GM19043 (cell line): ENCODE measurements at regions not wholly inside any gene's neighbourhood (a gene's known extent, or its start where the extent isn't known, plus 50 kb on each side); places are given as distances from the start of the nearest gene placed in this dataset.

ENCODE experiments used
- ATAC-seq: cut with Tn5 transposase; IDR thresholded peaks from one replicate; pipeline ENCODE4 v1.9.1; 2021; ENCODE audit warnings: low read depth; ENCODE audit not compliant: unreplicated experiment

- no peak for ATAC-seq
Measured at GRCh38 chr11:15859411-15859810, 496.9 kb downstream of the SOX6 start.

- ATAC-seq = no peak
Measured at GRCh38 chr11:15861256-15861655, 495.1 kb downstream of the SOX6 start.

GRCh38 chr11:15863411-15863810 is 492.9 kb downstream of the SOX6 start:
- no peak for ATAC-seq

GRCh38 chr11:15864026-15864805 is 492.1 kb downstream of the SOX6 start:
- no peak for ATAC-seq

GRCh38 chr11:15865212-15865987 is 490.9 kb downstream of the SOX6 start:
- no peak for ATAC-seq

GRCh38 chr11:15867871-15868270 is 488.5 kb downstream of the SOX6 start:
- ATAC-seq = no peak

GRCh38 chr11:15870911-15871310 is 485.4 kb downstream of the SOX6 start:
- no peak for ATAC-seq

- ATAC-seq = no peak
Measured at GRCh38 chr11:15871904-15872626, 484.3 kb downstream of the SOX6 start.

- no peak for ATAC-seq
Measured at GRCh38 chr11:15873501-15873900, 482.8 kb downstream of the SOX6 start.

GRCh38 chr11:15874704-15875103 is 481.6 kb downstream of the SOX6 start:
- ATAC-seq = no peak

- no peak for ATAC-seq
Measured at GRCh38 chr11:15875393-15875792, 481.0 kb downstream of the SOX6 start.

GRCh38 chr11:15875943-15876342 is 480.4 kb downstream of the SOX6 start:
- ATAC-seq = no peak

- no peak for ATAC-seq
Measured at GRCh38 chr11:15878756-15879155, 477.6 kb downstream of the SOX6 start.

- ATAC-seq = no peak
Measured at GRCh38 chr11:15880291-15880690, 476.1 kb downstream of the SOX6 start.

GRCh38 chr11:15882876-15883454 is 473.4 kb downstream of the SOX6 start:
- ATAC-seq = no peak

- no peak for ATAC-seq
Measured at GRCh38 chr11:15883455-15883920, 472.9 kb downstream of the SOX6 start.

- ATAC-seq = no peak
Measured at GRCh38 chr11:15884141-15884540, 472.2 kb downstream of the SOX6 start.

GRCh38 chr11:15884777-15885540 is 471.4 kb downstream of the SOX6 start:
- no peak for ATAC-seq

GRCh38 chr11:15885854-15886253 is 470.5 kb downstream of the SOX6 start:
- ATAC-seq = no peak

- ATAC-seq = no peak
Measured at GRCh38 chr11:15886299-15886698, 470.0 kb downstream of the SOX6 start.
